ENCODE measurements at regions not wholly inside any gene's neighbourhood (a gene's known extent, or its start where the extent isn't known, plus 50 kb on each side); places are given as distances from the start of the nearest gene placed in this dataset.

- FAIRE-seq (no peak), ATAC-seq (no peak), DNase-seq (ENCODE audit: low read depth in 1 of 2, low spot score in 1 of 2) (no peak)
- 0% methylated on average over 1 of the region's 1 CpG for WGBS (ENCODE audit: missing lambda C conversion rate)
- Histone ChIP-seq H3K27ac (no peak overlapping the region), H3K9me3 (no peaks in the 10 kb centered on the region), H3K4me3 (no peak overlapping the region), H3K4me1 (no peaks in the 10 kb centered on the region), H3K4me2 (no peak overlapping the region)
- ChIA-PET POLR2A (no interaction called here), CTCF (no interaction called here)
- TF ChIP-seq, protein P1, sequence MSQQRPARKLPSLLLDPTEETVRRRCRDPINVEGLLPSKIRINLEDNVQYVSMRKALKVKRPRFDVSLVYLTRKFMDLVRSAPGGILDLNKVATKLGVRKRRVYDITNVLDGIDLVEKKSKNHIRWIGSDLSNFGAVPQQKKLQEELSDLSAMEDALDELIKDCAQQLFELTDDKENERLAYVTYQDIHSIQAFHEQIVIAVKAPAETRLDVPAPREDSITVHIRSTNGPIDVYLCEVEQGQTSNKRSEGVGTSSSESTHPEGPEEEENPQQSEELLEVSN (IDR thresholded peaks at IDR 0.05; ENCODE audit: borderline replicate concordance, low read depth): no peak
- TF ChIP-seq ZC3H11A (IDR thresholded peaks at IDR 0.05) (no peak), ZNF302 (CRISPR knock-in tag; IDR thresholded peaks at IDR 0.05) (no peak), ZSCAN20 (CRISPR knock-in tag; IDR thresholded peaks at IDR 0.05) (no peak), SMC3 (IDR thresholded peaks at IDR 0.05) (no peak), NPAS2 (CRISPR knock-in tag; IDR thresholded peaks at IDR 0.05; ENCODE audit: borderline replicate concordance) (no peak), RFX5 (IDR thresholded peaks at IDR 0.05) (no peak), NFE2L2 (conservative IDR thresholded peaks at IDR 0.05; ENCODE audit: low read length) (no peak), HEYL (CRISPR knock-in tag; IDR thresholded peaks at IDR 0.05) (no peak), KDM5A (IDR thresholded peaks at IDR 0.05) (no peak), POLR2AphosphoS2 (conservative IDR thresholded peaks at IDR 0.05; ENCODE audit: low read length) (no peak), FOSB (CRISPR knock-in tag; IDR thresholded peaks at IDR 0.05) (no peak), HOXA7 (CRISPR knock-in tag; IDR thresholded peaks at IDR 0.05) (no peak), HOXB13 (CRISPR knock-in tag; IDR thresholded peaks at IDR 0.05; ENCODE audit: low read depth) (no peak), CTCF (IDR thresholded peaks at IDR 0.05) (no peak), CHD2 (IDR thresholded peaks at IDR 0.05; ENCODE audit: low read length, partially characterized antibody) (no peak), CBX8 (IDR thresholded peaks at IDR 0.05) (no peak), CEBPB (IDR thresholded peaks at IDR 0.05) (no peak)
- TF ChIP-seq, protein P2, sequence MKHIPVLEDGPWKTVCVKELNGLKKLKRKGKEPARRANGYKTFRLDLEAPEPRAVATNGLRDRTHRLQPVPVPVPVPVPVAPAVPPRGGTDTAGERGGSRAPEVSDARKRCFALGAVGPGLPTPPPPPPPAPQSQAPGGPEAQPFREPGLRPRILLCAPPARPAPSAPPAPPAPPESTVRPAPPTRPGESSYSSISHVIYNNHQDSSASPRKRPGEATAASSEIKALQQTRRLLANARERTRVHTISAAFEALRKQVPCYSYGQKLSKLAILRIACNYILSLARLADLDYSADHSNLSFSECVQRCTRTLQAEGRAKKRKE (CRISPR knock-in tag; IDR thresholded peaks at IDR 0.05; ENCODE audit: low read depth): no peak
- TF ChIP-seq, protein P3, sequence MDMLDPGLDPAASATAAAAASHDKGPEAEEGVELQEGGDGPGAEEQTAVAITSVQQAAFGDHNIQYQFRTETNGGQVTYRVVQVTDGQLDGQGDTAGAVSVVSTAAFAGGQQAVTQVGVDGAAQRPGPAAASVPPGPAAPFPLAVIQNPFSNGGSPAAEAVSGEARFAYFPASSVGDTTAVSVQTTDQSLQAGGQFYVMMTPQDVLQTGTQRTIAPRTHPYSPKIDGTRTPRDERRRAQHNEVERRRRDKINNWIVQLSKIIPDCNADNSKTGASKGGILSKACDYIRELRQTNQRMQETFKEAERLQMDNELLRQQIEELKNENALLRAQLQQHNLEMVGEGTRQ (IDR thresholded peaks at IDR 0.05): no peak
These were observed 366.2 kb upstream of the NR3C2 start for GRCh38 chr4:148808416-148808815.

GRCh38 chr4:148800940-148801339 is 358.7 kb upstream of the NR3C2 start:
- Histone ChIP-seq H3K4me3 (no peak overlapping the region), H3K4me2 (no peak overlapping the region), H3K27ac (no peak overlapping the region), H3K9me3 (no peaks in the 10 kb centered on the region), H3K4me1 (no peaks in the 10 kb centered on the region)
- ChIA-PET CTCF (no interaction called here), POLR2A (no interaction called here)
- DNase-seq (ENCODE audit: low read depth in 1 of 2, low spot score in 1 of 2): no peak
- WGBS (ENCODE audit: missing lambda C conversion rate): 2% methylated on average over 4 of the region's 4 CpGs
- TF ChIP-seq, protein P1 (IDR thresholded peaks at IDR 0.05; ENCODE audit: borderline replicate concordance, low read depth): no peak
- no peak for TF ChIP-seq BCL3 (IDR thresholded peaks at IDR 0.05)
- TF ChIP-seq NFE2L2 (conservative IDR thresholded peaks at IDR 0.05; ENCODE audit: low read length): no peak
- TF ChIP-seq, protein P4, sequence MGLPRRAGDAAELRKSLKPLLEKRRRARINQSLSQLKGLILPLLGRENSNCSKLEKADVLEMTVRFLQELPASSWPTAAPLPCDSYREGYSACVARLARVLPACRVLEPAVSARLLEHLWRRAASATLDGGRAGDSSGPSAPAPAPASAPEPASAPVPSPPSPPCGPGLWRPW (IDR thresholded peaks at IDR 0.05): no peak
- TF ChIP-seq HEYL (CRISPR knock-in tag; IDR thresholded peaks at IDR 0.05): no peak
- ATAC-seq: no peak
- FAIRE-seq: no peak
